GM12878 (cell line): ENCODE measurements at regions not wholly inside any gene's neighbourhood (a gene's known extent, or its start where the extent isn't known, plus 50 kb on each side); places are given as distances from the start of the nearest gene placed in this dataset.

Experiments used
- ATAC-seq: fragments of 200-7000 bp; cut with Tn5 transposase; 3 replicates; pipeline ENCODE4 v1.9.1; 2020; ENCODE audit warnings: mild to moderate bottlenecking, moderate library complexity
- BruUV-seq: library from RNA; stranded (reverse); fragments of 400-500 nt; replicated peaks from 2 replicates; lab custom pipeline; 2021; lab: Mats Ljungman, UMichigan
- CTCF ChIA-PET: fragments of 300-600 bp; sonication (Branson Sonifier 250); formaldehyde crosslinking; extraction: SDS; loops from one replicate; lab custom pipeline; 2021; ENCODE audit warnings: inconsistent platforms; lab: Yijun Ruan, JAX
- POLR2A ChIA-PET: fragments of 350-600 bp; formaldehyde crosslinking; extraction: SDS; loops from one replicate; lab custom pipeline; 2021; ENCODE audit warnings: inconsistent platforms; lab: Charles Lee
- RAD21 ChIA-PET: fragments of 300-600 bp; sonication (Branson Sonifier 250); formaldehyde crosslinking; loops from one replicate; lab custom pipeline; 2023; ENCODE audit warnings: antibody characterized with exemption; ENCODE audit not compliant: unreplicated experiment; lab: Charles Lee
- SMC1A ChIA-PET: fragments of 300-600 bp; sonication (Branson Sonifier 250); formaldehyde crosslinking; loops from one replicate; lab custom pipeline; 2023; ENCODE audit not compliant: unreplicated experiment, uncharacterized antibody; lab: Charles Lee
- DNase-seq: peaks from one replicate; pipeline ENCODE4 v3.0.0-alpha.2; 2011; ENCODE audit warnings: low read depth, low spot score
- FAIRE-seq: peaks from 3 replicates; lab custom pipeline; 2011; peaks lifted over from hg19 to GRCh38; lab: Jason Lieb, UNC
- H2AFZ ChIP-seq: 2 replicates; pipeline ENCODE4 v1.6.0; 2011; ENCODE audit warnings: low read depth, low read length, control low read depth; ENCODE audit not compliant: control insufficient read depth
- H3K27ac ChIP-seq: 2 replicates; pipeline ENCODE4 v1.5.1; 2011; ENCODE audit warnings: control low read depth; ENCODE audit not compliant: control insufficient read depth, insufficient read depth
- H3K27me3 ChIP-seq, 2 experiments: replicated peaks in 1 of 2; 2 replicates each; pipeline versions ENCODE4 v1.6.0 to v1.6.1; 2011; ENCODE audit warnings: low read length in 1 of 2; ENCODE audit not compliant: control insufficient read depth in 2 of 2, insufficient read depth in 2 of 2
- H3K36me3 ChIP-seq, 2 experiments: 2 replicates each; pipeline ENCODE4 v1.5.1; 2011; ENCODE audit warnings: low read length in 1 of 2; ENCODE audit not compliant: control insufficient read depth in 2 of 2, insufficient read depth in 2 of 2
- H3K4me1 ChIP-seq: 2 replicates; pipeline ENCODE4 v1.6.1; 2011; ENCODE audit warnings: mild to moderate bottlenecking, low read length, moderate library complexity, mixed read lengths; ENCODE audit not compliant: control insufficient read depth, insufficient read depth
- H3K4me2 ChIP-seq: 2 replicates; pipeline ENCODE4 v1.6.0; 2011; ENCODE audit warnings: control low read depth; ENCODE audit not compliant: control insufficient read depth, insufficient read depth
- H3K4me3 ChIP-seq: fragments of 200-600 bp; sonication (generic); 2 replicates; pipeline ENCODE4 v1.5.1; 2016
- H3K79me2 ChIP-seq: 2 replicates; pipeline ENCODE4 v1.6.0; 2011; ENCODE audit warnings: low read length; ENCODE audit not compliant: control insufficient read depth, insufficient read depth
- H3K9ac ChIP-seq: 2 replicates; pipeline ENCODE4 v1.8.0; 2011; ENCODE audit warnings: low read length, control low read depth, mixed read lengths; ENCODE audit not compliant: control insufficient read depth, insufficient read depth
- H3K9me3 ChIP-seq: replicated peaks from 3 replicates; pipeline ENCODE4 v1.5.1; 2011; ENCODE audit warnings: mild to moderate bottlenecking, low read length; ENCODE audit not compliant: control insufficient read depth, insufficient read depth
- H4K20me1 ChIP-seq: 2 replicates; pipeline ENCODE4 v1.6.0; 2011; ENCODE audit not compliant: control insufficient read depth, insufficient read depth
- EGR1 ChIP-seq, 2 experiments: IDR thresholded peaks; 1 replicate in 1 of 2; 2 replicates in 1 of 2; pipeline ENCODE4 v1.6.1; 2011 to 2012; ENCODE audit warnings: low read depth in 2 of 2, low read length in 2 of 2, borderline replicate concordance in 1 of 2, mild to moderate bottlenecking in 1 of 2, moderate library complexity in 1 of 2
- IKZF1 ChIP-seq: fragments of 450-650 bp; conservative IDR thresholded peaks from 2 replicates; pipeline ENCODE4 v1.6.1; 2017; ENCODE audit warnings: antibody characterized with exemption, mild to moderate bottlenecking
- KDM1A ChIP-seq: fragments of 200-600 bp; sonication (generic); IDR thresholded peaks from 2 replicates; pipeline ENCODE4 v1.6.1; 2016; ENCODE audit warnings: borderline replicate concordance
- NFYB ChIP-seq: IDR thresholded peaks from 2 replicates; pipeline ENCODE4 v1.6.1; 2011; ENCODE audit warnings: low read depth, mild to moderate bottlenecking, low read length, improper control_type of control experiment, moderate library complexity; ENCODE audit not compliant: insufficient read depth
- PAX8 ChIP-seq: fragments of 450-650 bp; IDR thresholded peaks from 2 replicates; pipeline ENCODE4 v1.6.1; 2017; ENCODE audit warnings: mild to moderate bottlenecking, moderate library complexity
- ZNF207 ChIP-seq: fragments of 450-650 bp; IDR thresholded peaks from 2 replicates; pipeline ENCODE4 v1.6.1; 2014; ENCODE audit warnings: antibody characterized with exemption, mild to moderate bottlenecking, borderline replicate concordance
- ZSCAN29 ChIP-seq: fragments of 450-650 bp; IDR thresholded peaks from 2 replicates; pipeline ENCODE4 v1.6.1; 2017; ENCODE audit warnings: mild to moderate bottlenecking, moderate library complexity
- WGBS: methylation state at CpG from one replicate; pipeline ENCODE4 v1.1.6; 2016; ENCODE audit warnings: low lambda C conversion rate; ENCODE audit not compliant: insufficient replicate concordance, insufficient coverage; ENCODE audit errors: missing lambda C conversion rate; 5-methylcytosine and 5-hydroxymethylcytosine counted together
- in situ Hi-C: fragments of 300-500 bp; cut with MboI; formaldehyde crosslinking; loops from 9 replicates; pipeline ENCODE4 v1.14.3; 2018; ENCODE audit warnings: mixed read lengths
- intact Hi-C: fragments of 100-400 bp; cut with micrococcal nuclease; formaldehyde crosslinking; loops from one replicate; pipeline ENCODE4 v1.14.2; 2022; ENCODE audit not compliant: unreplicated experiment
- TF ChIP-seq, protein P1 (sequence below): fragments of 450-650 bp; IDR thresholded peaks from 2 replicates; pipeline ENCODE4 v1.6.1; 2017; ENCODE audit warnings: mild to moderate bottlenecking, moderate library complexity
- TF ChIP-seq, protein P2 (sequence below): IDR thresholded peaks from 2 replicates; pipeline ENCODE4 v1.6.1; 2011; ENCODE audit warnings: mild to moderate bottlenecking, low read depth, low read length, moderate library complexity; ENCODE audit not compliant: insufficient replicate concordance
- TF ChIP-seq, protein P3 (sequence below): IDR thresholded peaks from 2 replicates; pipeline ENCODE4 v1.6.1; 2012; ENCODE audit warnings: low read length, inconsistent platforms
- TF ChIP-seq, protein P4 (sequence below): fragments of 450-650 bp; IDR thresholded peaks from 2 replicates; pipeline ENCODE4 v1.6.1; 2017; ENCODE audit warnings: mild to moderate bottlenecking, low read depth, inconsistent platforms; ENCODE audit not compliant: poor library complexity, severe bottlenecking

DNA sequence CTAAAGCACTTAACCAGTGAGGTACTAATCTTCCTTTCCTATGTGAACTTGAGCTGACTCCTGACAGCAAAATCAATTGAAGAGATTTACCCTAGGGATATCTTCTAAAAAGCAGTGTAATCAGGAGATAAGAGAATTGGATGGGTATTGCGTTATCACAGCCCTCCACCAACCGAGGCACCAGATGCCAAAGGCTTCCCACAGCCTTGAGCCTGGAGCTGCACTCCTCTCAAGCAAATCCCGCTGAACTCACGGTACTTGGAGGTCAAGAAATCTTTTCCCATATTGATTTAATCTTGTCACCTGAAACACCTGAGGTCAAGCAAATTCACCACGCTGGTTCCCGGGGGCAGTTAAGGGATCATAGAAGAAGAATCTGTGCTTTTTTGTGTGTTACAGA lies 346.8 kb downstream of the TBL1XR1 start (continued):
- no peak for TF ChIP-seq ZNF207
- TF ChIP-seq EGR1 (IDR thresholded peaks at IDR 0.05; ENCODE audit: borderline replicate concordance in 1 of 2, low read depth in 2 of 2, low read length in 2 of 2), result no peak
- TF ChIP-seq, protein P1, sequence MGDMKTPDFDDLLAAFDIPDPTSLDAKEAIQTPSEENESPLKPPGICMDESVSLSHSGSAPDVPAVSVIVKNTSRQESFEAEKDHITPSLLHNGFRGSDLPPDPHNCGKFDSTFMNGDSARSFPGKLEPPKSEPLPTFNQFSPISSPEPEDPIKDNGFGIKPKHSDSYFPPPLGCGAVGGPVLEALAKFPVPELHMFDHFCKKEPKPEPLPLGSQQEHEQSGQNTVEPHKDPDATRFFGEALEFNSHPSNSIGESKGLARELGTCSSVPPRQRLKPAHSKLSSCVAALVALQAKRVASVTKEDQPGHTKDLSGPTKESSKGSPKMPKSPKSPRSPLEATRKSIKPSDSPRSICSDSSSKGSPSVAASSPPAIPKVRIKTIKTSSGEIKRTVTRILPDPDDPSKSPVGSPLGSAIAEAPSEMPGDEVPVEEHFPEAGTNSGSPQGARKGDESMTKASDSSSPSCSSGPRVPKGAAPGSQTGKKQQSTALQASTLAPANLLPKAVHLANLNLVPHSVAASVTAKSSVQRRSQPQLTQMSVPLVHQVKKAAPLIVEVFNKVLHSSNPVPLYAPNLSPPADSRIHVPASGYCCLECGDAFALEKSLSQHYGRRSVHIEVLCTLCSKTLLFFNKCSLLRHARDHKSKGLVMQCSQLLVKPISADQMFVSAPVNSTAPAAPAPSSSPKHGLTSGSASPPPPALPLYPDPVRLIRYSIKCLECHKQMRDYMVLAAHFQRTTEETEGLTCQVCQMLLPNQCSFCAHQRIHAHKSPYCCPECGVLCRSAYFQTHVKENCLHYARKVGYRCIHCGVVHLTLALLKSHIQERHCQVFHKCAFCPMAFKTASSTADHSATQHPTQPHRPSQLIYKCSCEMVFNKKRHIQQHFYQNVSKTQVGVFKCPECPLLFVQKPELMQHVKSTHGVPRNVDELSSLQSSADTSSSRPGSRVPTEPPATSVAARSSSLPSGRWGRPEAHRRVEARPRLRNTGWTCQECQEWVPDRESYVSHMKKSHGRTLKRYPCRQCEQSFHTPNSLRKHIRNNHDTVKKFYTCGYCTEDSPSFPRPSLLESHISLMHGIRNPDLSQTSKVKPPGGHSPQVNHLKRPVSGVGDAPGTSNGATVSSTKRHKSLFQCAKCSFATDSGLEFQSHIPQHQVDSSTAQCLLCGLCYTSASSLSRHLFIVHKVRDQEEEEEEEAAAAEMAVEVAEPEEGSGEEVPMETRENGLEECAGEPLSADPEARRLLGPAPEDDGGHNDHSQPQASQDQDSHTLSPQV, result no peak
- TF ChIP-seq, protein P2, sequence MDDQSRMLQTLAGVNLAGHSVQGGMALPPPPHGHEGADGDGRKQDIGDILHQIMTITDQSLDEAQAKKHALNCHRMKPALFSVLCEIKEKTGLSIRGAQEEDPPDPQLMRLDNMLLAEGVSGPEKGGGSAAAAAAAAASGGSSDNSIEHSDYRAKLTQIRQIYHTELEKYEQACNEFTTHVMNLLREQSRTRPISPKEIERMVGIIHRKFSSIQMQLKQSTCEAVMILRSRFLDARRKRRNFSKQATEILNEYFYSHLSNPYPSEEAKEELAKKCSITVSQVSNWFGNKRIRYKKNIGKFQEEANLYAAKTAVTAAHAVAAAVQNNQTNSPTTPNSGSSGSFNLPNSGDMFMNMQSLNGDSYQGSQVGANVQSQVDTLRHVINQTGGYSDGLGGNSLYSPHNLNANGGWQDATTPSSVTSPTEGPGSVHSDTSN, result no peak

DNA sequence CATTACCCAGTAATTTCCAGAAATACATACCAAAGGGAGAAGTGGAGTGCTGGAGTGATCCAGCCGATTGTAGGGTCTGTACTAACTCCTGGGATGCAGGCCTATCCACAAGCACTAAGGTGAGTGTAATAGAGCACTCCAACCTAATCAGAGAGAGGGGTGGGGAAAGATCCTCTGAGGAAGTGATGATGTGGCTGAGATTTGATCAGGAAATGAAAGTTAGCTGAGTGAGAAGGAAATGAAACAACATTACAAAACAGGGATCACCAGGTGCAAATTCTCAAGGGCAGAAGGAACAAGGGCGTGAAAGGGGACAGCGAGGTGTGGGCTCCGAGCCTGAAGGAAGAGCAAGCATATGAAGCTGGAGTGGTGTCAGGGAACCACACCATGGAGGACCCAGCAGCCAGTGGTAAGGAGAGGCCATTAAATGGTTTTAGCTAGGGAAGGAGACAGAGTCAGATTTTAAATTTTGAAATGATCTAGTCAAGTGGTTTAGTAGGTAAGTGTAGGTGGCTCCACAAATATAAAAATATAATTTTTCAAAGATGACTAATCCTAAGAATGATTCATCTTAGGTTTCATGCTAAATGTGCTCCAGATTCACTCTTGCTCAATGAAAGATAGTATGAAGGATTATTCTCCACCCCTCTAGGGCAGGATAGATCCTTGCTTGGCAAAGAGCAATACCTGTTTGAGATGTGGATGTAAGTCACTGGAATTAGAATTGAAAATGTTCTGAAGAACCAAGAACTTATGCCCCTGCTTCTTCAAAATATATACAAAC lies 348.7 kb downstream of the TBL1XR1 start:
- H3K9me3 ChIP-seq, result no peaks in the 10 kb centered on the region
- POLR2A ChIA-PET, result no interaction called here
- no peak overlapping the region for H3K4me2 ChIP-seq
- RAD21 ChIA-PET, result no interaction called here
- no TSS peak for BruUV-seq
- H4K20me1 ChIP-seq, result no peaks in the 10 kb centered on the region
- no peak for FAIRE-seq
- intact Hi-C loops (no loop called here), in situ Hi-C loops (no loop called here)
- no peak overlapping the region for H2AFZ ChIP-seq
- no peak overlapping the region for H3K9ac ChIP-seq
- H3K79me2 ChIP-seq, result no peaks in the 10 kb centered on the region
- CTCF ChIA-PET, result no interaction called here
- H3K4me1 ChIP-seq, result no peaks in the 10 kb centered on the region
- no peak for DNase-seq
- no peaks in the 10 kb centered on the region for H3K27me3 ChIP-seq
- ATAC-seq, result no peak
- H3K4me3 ChIP-seq, result no peak overlapping the region
- SMC1A ChIA-PET, result no interaction called here
- 10% methylated on average over 4 of the region's 4 CpGs for WGBS
- H3K27ac ChIP-seq, result no peak overlapping the region
- no peaks in the 10 kb centered on the region for H3K36me3 ChIP-seq
- TF ChIP-seq KDM1A, result no peak
- no peak for TF ChIP-seq IKZF1
- TF ChIP-seq NFYB, result no peak
- TF ChIP-seq, protein P3, sequence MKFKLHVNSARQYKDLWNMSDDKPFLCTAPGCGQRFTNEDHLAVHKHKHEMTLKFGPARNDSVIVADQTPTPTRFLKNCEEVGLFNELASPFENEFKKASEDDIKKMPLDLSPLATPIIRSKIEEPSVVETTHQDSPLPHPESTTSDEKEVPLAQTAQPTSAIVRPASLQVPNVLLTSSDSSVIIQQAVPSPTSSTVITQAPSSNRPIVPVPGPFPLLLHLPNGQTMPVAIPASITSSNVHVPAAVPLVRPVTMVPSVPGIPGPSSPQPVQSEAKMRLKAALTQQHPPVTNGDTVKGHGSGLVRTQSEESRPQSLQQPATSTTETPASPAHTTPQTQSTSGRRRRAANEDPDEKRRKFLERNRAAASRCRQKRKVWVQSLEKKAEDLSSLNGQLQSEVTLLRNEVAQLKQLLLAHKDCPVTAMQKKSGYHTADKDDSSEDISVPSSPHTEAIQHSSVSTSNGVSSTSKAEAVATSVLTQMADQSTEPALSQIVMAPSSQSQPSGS, result no peak
- TF ChIP-seq ZSCAN29, result no peak
- TF ChIP-seq, protein P4, sequence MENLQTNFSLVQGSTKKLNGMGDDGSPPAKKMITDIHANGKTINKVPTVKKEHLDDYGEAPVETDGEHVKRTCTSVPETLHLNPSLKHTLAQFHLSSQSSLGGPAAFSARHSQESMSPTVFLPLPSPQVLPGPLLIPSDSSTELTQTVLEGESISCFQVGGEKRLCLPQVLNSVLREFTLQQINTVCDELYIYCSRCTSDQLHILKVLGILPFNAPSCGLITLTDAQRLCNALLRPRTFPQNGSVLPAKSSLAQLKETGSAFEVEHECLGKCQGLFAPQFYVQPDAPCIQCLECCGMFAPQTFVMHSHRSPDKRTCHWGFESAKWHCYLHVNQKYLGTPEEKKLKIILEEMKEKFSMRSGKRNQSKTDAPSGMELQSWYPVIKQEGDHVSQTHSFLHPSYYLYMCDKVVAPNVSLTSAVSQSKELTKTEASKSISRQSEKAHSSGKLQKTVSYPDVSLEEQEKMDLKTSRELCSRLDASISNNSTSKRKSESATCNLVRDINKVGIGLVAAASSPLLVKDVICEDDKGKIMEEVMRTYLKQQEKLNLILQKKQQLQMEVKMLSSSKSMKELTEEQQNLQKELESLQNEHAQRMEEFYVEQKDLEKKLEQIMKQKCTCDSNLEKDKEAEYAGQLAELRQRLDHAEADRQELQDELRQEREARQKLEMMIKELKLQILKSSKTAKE, result no peak
- TF ChIP-seq PAX8, result no peak
